ENCODE measurements at regions not wholly inside any gene's neighbourhood (a gene's known extent, or its start where the extent isn't known, plus 50 kb on each side); places are given as distances from the start of the nearest gene placed in this dataset.
A peak's percentile ranks its signal among the peaks of the same experiment; 100 is the strongest.

DNA sequence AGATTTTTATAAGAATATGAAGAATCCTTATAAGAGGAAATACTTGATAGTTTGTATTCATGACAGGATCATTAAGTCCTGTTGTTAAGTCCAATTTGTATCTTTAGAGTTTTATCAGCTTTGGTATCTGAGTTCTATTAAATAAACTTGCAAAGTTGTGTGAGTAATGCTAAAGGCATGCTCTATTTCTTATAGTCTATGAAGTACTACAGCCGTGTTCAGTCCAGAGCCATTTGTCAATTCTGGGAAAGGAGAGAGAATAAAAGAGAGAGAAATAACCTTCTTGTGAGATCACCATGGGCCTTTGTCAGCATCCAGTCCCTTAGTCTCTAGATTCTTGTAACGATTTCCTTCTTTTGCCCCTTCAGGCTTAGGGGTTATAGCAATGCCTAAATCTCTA, 181.2 kb upstream of the POU3F2 start:
- DNase-seq = no peak

- peak; percentile 89 for DNase-seq
Measured at GRCh38 chr6:98657764-98658163, 176.6 kb upstream of the POU3F2 start.

DNA sequence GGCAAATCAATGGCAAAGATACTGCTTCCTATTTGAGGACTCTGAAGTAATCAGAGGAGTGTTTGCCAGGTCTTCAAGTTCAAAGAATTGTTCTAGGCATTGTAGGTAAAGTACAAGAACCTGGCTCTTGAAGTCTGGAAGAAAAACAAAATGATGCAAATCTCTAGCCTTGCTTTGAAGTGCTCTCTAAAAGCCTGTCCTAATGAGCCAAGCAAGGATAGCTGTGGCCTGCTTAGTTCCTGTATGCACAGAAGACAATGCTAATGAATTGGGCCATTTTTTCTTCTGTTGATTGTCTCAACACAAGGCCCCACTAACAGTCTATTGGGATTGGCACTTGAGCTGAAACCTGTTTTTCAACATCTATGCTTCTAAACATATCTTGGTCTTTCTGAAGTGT, 165.0 kb upstream of the POU3F2 start:
- DNase-seq = peak; percentile 14

DNA sequence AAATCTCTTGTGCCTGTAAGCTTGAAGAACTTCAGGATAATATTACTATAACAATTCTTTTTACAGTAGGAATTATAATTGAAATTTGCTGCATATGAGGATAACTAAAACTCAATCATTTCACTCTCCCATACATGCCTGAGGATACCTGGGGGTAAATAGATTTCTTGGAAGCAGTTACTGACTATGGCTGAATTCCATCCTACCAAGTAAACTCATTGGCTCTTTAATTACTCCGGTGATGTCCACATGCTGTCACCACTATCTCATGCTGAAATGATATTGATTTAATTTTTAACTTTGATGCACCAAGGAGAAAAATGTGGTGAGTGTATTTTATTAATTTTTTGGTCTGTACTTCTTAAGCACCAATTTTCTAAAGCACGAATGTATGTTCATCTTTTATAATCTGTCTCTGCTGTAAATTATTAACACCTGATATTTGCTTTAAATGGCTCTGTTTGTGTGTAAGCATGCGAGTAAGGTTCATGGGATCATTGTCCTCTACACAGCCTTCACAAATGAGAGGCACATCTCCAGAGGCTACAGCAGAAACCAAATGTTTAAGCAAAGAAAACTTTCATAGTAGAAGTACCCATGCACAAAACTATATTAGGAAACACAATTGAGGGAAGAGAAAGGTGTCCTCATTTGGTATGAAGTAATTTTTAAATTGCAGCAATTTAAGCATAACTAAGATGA, 164.2 kb upstream of the POU3F2 start:
- DNase-seq = no peak

GRCh38 chr6:98672681-98673475, 161.5 kb upstream of the POU3F2 start:
- DNase-seq = no peak

DNA sequence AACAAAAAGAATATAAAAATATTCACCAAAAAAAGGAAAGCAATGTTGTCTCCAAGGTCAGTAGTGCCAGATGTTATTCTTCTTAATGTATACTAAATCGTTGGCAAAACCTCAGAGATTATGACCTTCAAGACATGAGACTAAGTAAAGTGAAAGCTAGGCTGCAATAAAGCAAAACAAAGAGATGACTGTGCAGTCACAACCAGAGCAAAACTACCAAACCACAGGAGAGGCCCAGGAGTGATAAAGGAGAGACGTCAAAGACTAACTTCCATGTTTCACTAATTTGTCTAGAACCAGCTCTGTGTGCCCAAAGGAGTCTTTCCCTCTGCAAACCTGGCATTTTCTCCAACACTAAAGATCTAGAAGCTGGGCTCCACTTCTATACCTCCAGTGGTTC, 155.9 kb upstream of the POU3F2 start:
- DNase-seq = no peak

DNA sequence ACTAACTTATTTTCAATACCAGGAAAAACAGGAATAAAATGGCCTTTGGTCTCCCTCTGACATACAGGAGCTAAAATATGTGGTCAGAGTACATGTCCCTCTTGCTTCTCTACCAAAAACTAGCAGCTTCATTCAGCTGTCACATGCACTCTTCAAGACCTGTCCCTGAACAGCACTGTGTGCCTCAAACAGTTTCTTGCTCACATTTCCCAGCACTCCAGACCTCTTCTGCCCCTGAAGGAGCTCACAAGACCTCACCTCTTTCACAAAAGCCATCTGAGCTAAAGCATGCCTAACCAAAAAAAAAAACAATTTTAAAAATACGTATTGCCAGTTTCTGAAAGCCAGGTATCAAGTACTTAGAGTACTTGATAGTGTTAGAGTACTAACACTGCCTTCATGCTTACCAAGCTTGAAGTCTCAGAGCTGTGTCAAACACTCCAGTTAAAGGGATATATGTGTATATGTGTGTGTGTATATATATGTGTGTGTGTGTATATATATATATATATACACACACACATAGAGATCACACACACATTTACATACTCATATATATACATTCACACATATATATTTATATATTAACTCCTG, 148.3 kb upstream of the POU3F2 start:
- DNase-seq = no peak

DNA sequence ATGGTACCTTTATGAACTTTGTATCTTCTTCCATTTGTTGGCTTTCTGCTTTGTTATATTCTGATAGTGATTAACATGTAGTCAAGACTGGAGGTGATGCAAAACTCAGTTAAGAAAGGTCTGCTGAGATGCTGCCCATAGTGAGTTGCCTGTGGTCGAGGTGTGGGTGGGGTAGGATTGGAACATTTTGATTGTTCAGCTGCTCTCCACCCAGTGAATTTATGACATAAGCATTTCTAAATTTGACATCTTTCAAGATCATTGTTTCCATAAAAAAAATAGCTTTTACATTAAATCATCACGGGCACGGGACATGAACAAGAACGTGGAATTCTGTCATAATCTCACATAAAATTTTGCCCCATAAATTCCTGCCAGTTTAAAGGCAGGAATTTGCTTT, 146.6 kb upstream of the POU3F2 start:
- no peak for DNase-seq

- DNase-seq = no peak
Measured at GRCh38 chr6:98695091-98695801, 139.1 kb upstream of the POU3F2 start.

DNA sequence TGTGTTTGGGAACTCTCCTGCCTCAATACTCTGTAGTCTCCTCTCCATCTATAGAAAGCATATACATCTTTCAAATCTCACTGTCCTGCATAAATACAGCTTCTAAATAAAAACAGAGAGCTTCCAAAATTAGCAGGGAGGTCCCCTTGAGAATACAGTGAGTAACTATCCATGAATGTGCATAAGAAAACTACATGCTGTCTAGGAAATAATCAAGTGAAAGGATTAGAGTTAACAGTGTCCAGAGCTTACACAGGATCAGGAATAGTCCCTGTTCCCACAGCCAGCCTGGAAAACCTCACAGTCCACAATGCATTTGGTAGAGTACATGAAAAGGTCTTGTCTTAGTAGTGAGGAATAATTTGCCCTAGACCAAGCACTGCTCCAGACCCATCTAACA, 123.0 kb upstream of the POU3F2 start:
- DNase-seq = no peak

- DNase-seq = peak; percentile 82
Measured at GRCh38 chr6:98716341-98716740, 118.0 kb upstream of the POU3F2 start.

GRCh38 chr6:98717322-98717877, 117.0 kb upstream of the POU3F2 start:
- DNase-seq = no peak

DNA sequence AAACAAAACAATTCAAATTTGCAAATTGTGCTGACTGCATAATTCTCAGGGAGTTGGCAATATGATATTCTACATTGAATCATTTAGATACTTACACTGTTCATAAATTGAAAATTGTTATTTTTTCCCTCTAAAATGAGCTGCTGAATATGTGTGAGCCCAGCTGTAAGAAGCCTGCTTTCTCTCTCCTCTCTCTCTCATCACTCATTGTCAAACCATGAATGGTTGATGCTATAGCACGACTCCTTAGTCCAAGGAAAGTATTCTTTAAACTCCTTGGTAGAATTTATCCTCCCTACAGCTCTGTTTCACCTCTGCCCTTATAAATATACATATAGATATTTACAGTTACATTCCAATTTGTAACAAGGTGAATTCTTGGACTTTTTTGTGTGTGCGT, 116.4 kb upstream of the POU3F2 start:
- no peak for DNase-seq

DNA sequence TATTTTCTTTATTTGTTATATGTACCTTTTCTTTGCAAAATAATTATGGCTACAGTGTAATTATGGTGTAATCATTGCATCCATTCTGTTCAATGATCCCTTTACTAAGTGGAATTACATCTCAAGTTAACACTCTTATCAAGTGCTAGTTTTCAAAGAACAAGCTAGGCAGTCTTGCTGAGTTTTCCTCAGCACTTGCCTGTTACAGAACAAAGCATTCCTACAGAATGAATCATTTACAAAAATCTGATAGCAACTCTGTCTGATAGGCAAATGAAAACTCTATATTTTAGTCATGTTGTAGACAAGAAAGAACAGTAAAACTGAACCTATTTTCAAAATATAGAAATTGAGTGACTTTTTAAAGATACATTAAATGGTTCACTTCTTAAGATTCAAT, 109.8 kb upstream of the POU3F2 start:
- no peak for DNase-seq

DNA sequence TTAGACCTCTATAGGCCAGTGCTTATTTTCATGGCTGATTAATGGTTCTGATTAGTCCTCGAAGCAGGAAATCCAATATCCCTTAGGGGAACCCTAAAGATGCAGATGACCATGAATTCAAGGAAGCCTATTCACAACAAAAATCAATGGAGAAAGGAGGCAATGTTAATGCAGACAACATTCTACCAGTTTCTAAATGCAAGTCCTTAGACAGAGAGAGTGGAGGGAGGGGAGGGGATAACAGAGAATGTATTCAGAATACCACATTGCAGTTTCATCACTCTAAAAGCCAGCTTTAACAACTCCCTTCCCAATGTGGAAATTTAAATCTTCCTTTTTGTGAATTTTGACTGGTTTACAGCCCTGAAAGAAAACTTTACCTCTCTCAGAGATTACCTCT, 87.1 kb upstream of the POU3F2 start:
- no peak for DNase-seq

GRCh38 chr6:98747960-98748359, 86.4 kb upstream of the POU3F2 start:
- DNase-seq = no peak

DNA sequence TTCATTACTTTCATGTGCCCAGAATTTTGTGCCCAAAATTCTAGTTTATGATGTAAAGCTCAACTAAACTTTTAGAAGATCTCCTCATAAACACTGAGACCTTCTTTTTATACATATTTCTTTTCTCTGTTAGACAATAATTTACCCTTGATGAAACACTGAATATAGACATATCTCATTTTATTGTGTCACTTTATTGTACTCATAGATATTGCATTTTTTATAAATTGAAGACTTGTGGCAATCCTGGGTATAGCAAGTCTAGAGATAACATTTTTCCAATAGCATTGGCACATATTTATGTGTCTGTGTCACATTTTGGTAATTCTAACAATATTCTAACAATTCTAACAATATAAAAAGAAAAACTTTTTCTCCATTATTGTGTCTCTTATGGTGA, 74.9 kb upstream of the POU3F2 start:
- no peak for DNase-seq

DNA sequence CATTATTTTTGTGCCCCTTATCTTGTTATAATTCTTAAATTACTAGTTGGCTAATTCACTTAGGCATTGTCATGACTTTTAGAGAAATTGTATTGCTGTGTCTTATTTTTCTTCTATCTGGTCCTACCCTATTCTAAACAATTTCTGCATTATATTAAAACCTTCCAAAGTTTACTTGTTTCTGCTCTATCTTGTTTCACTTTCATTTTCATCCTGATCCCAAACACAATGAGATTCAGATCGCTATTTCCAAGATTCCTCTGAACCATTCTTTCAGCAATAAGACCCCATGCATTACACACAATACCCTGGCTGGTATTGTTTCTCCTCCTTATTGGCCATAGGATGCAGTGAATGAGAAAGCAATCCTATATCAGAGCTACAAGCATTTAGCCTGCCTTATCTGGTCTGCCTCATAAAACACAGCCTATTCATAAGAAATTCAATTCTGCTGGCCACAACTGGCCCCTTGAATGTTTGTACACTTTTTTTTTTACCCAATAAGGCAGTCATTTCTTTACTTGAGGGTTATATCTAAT, 69.9 kb upstream of the POU3F2 start:
- DNase-seq = no peak

DNA sequence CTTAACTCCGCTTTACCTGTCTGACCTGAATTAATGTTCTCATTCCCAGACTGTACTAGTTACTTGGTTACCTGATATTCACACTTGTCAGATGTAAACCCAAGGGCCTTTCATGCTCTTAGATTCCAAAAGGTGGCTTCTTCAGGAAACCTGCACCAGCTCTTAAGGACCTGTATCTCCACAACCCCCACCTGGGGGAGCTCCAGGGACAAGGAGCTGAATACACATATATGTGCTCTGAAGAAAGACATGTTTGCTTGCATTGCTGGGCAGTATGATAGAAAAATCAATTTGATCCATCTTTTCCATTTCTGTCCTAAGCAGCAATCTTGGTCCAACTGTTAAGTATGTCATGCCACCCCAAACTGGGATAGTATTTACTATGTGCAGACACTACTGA, 64.8 kb upstream of the POU3F2 start:
- DNase-seq = no peak

- DNase-seq = no peak
Measured at GRCh38 chr6:98775205-98775604, 59.2 kb upstream of the POU3F2 start.

DNA sequence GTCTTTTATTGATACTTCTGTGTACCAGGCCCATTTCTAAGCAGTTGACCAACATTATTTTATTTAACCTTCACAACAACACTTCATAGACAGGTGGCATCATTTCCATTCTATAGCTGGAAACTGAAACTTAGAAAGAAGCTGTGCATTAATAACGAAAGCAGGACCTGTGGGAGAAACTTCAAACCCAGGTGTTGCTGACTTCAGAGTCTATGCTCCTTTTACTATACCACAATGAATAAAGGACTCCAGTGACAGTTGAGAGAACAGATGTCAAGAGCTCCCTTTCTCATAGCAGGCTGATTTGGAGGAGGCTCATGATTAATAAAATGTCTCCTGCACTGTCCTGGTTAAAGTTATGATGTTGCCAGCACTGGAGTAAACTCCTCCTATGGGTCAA, 56.6 kb upstream of the POU3F2 start:
- DNase-seq = no peak

DNA sequence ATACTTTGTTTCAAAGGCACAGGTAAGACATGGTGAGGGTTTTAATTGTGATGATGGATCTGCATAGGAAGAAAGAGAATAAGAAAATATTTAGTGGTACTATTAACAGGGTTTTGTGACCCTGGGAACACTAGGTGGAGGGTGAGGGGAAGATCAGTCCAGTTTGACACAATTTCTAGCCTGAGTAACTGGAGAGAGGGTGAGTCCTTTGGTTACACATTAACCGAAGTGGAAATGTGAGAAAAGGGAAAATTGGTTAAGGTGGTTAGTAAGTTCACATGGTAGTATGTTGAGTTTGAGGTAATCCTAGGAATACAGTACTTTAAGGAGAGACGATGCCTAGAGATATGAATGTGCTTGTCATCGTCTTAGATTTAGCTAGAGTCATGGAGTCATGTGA, 54.8 kb upstream of the POU3F2 start:
- no peak for DNase-seq

GRCh38 chr6:98782772-98783171, 51.6 kb upstream of the POU3F2 start:
- no peak for DNase-seq

All from eye (tissue), 1 donor.